Stomach (tissue), 8 donors: ENCODE measurements at regions not wholly inside any gene's neighbourhood (a gene's known extent, or its start where the extent isn't known, plus 50 kb on each side); places are given as distances from the start of the nearest gene placed in this dataset.

Source experiments
- DNase-seq, 2 donors: peaks; one replicate each; pipeline versions ENCODE4 v3.0.0 to v3.0.0-alpha.2; 2013 to 2019
- H3K27ac ChIP-seq, 5 donors: fragments of 200-600 bp in 4 of 5; sonication (generic) in 4 of 5; one replicate each; pipeline ENCODE4 v1.5.1; 2013 to 2019; ENCODE audit warnings: mild to moderate bottlenecking in 1 of 5, moderate library complexity in 1 of 5
- H3K27me3 ChIP-seq, 3 donors: fragments of 200-600 bp; sonication (generic); one replicate each; pipeline ENCODE4 v1.5.1; 2017 to 2019; ENCODE audit warnings: mixed run types in 1 of 3
- H3K36me3 ChIP-seq, 4 donors: fragments of 200-600 bp; sonication (generic); 1 replicate in 3 of 4; 2 replicates in 1 of 4; pipeline ENCODE4 v1.5.1; 2016 to 2019
- H3K4me1 ChIP-seq, 4 donors: fragments of 200-600 bp; sonication (generic); one replicate each; pipeline ENCODE4 v1.5.1; 2016 to 2019
- H3K4me3 ChIP-seq, 4 donors: fragments of 200-600 bp; sonication (generic) in 3 of 4; one replicate each; pipeline ENCODE4 v1.5.1; 2016 to 2019; ENCODE audit warnings: mild to moderate bottlenecking in 1 of 4
- H3K9me3 ChIP-seq, 4 donors: fragments of 200-600 bp; sonication (generic); one replicate each; pipeline ENCODE4 v1.5.1; 2016 to 2019
- CTCF ChIP-seq, 7 experiments: fragments of 450-650 bp in 4 of 7; fragments of 200-600 bp in 3 of 7; sonication (generic) in 3 of 7; IDR thresholded peaks; one replicate each; pipeline ENCODE4 v1.5.1; 2016 to 2019; ENCODE audit warnings: antibody characterized with exemption in 7 of 7, control low read depth in 2 of 7, mild to moderate bottlenecking in 1 of 7
- EP300 ChIP-seq: sonication (generic); formaldehyde crosslinking; IDR thresholded peaks from one replicate; pipeline ENCODE4 v1.6.1; 2017; ENCODE audit warnings: antibody characterized with exemption
- POLR2A ChIP-seq, 4 donors: fragments of 450-650 bp; IDR thresholded peaks; one replicate each; pipeline ENCODE4 v1.6.1; 2016; ENCODE audit warnings: antibody characterized with exemption in 4 of 4, control low read depth in 2 of 4, mild to moderate bottlenecking in 1 of 4, moderate library complexity in 1 of 4
- POLR2AphosphoS5 ChIP-seq, 3 donors: sonication (generic); formaldehyde crosslinking; IDR thresholded peaks; one replicate each; pipeline ENCODE4 v1.6.1; 2016; ENCODE audit warnings: antibody characterized with exemption in 3 of 3
- WGBS, 5 donors: extraction: QIAGEN DNeasy Blood & Tissue Kit in 3 of 5; methylation state at CpG; one replicate each; pipeline versions ENCODE4 v1.1.5 to v1.1.7; 2013 to 2018; 5-methylcytosine and 5-hydroxymethylcytosine counted together
- intact Hi-C: fragments of 100-400 bp; cut with DNase I; formaldehyde crosslinking; loops from one replicate; pipeline ENCODE4 v1.15.1; 2023; ENCODE audit warnings: low total_unique reads
- donor health status: healthy with polysubstance abuse.
- donor health status: Bipolar disorder and iron deficiency.
- donor health status: healthy.

DNA sequence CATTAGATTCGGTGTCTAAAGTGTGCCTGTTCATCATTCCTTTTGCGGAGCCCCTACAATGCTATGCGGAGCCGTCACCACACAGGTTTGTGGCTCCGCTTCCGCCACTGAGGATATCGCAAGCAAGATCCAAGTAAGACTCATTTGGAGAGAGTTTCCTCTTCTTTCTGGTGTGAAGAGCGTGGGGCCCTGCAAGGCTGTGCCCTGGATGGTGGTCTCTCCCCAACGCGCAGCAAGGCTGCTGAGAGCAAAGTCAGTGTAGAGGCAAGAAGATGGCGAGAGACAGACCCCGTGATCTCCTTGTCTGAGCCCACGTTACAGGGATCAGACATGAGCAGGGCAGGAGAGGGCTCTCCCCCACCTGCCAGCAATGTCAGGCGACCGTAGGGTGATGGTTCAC, 96.3 kb upstream of the AFDN start:
- H3K9me3 ChIP-seq: no peaks in the 10 kb centered on the region
- H3K36me3 ChIP-seq: no peaks in the 10 kb centered on the region
- 94 to 96% (median 95%) methylated on average over 15 of the region's 15 CpGs for WGBS, 5 donors
- intact Hi-C loops: no loop called here
- TF ChIP-seq EP300: no peak
- TF ChIP-seq CTCF (IDR thresholded peaks at IDR 0.05): no peak
- no peak for TF ChIP-seq POLR2AphosphoS5 (IDR thresholded peaks at IDR 0.05)
- no peak for TF ChIP-seq POLR2A (IDR thresholded peaks at IDR 0.05)
- H3K4me3 ChIP-seq: no peak overlapping the region
- H3K27ac ChIP-seq: no peak overlapping the region
- peaks cover 3 to 15% (median 10%) of the 10 kb centered on the region in 4 donors for H3K4me1 ChIP-seq
- DNase-seq: peak in 1 of 2 donors; percentile 11
- H3K27me3 ChIP-seq: no peaks in the 10 kb centered on the region

DNA sequence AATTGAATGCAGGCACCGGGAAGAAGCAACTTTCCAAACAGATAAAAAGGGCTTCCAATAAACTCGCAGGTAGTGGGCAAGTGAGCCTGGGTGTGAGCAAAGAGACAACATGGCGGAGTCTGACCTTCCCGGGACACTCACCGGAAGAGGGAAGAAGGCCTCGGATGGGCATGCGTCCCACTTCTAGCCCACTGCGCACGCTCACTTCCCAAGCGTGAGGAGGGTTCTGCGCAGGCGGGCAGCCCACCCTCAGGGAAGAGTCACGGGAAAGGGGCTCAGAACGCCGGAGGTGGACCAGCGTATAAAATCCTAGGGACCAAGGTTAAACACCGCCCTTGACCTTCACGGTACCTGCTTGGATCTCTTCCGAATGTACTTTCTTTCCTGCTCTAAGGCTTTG, 95.5 kb upstream of the AFDN start:
- Histone ChIP-seq H3K27ac (no peak overlapping the region), H3K4me1 (peaks cover 3 to 15% (median 10%) of the 10 kb centered on the region in 4 donors), H3K36me3 (no peaks in the 10 kb centered on the region), H3K9me3 (no peaks in the 10 kb centered on the region), H3K4me3 (no peak overlapping the region), H3K27me3 (no peaks in the 10 kb centered on the region)
- peak in 1 of 2 donors; percentile 16 for DNase-seq
- intact Hi-C loops: no loop called here
- WGBS, 5 donors: 93 to 97% (median 95%) methylated on average over 19 of the region's 19 CpGs
- no peak for TF ChIP-seq POLR2AphosphoS5 (IDR thresholded peaks at IDR 0.05)
- TF ChIP-seq CTCF (IDR thresholded peaks at IDR 0.05): no peak
- TF ChIP-seq EP300: no peak
- TF ChIP-seq POLR2A (IDR thresholded peaks at IDR 0.05): no peak

GRCh38 chr6:167731731-167732422, 94.8 kb upstream of the AFDN start:
- Histone ChIP-seq H3K9me3 (no peaks in the 10 kb centered on the region), H3K27me3 (peaks cover 0 to under 1% (median 0%) of the 10 kb centered on the region in 3 donors), H3K4me3 (no peak overlapping the region), H3K4me1 (peaks cover 3 to 15% (median 10%) of the 10 kb centered on the region in 4 donors), H3K27ac (no peak overlapping the region), H3K36me3 (no peaks in the 10 kb centered on the region)
- peak in 1 of 2 donors; percentile 15 for DNase-seq
- intact Hi-C loops: no loop called here
- WGBS, 5 donors: 88 to 93% (median 89%) methylated on average over 22 to 23 of the region's 23 CpGs
- no peak for TF ChIP-seq POLR2A (IDR thresholded peaks at IDR 0.05)
- TF ChIP-seq POLR2AphosphoS5 (IDR thresholded peaks at IDR 0.05): no peak
- no peak for TF ChIP-seq CTCF (IDR thresholded peaks at IDR 0.05)
- TF ChIP-seq EP300: no peak

DNA sequence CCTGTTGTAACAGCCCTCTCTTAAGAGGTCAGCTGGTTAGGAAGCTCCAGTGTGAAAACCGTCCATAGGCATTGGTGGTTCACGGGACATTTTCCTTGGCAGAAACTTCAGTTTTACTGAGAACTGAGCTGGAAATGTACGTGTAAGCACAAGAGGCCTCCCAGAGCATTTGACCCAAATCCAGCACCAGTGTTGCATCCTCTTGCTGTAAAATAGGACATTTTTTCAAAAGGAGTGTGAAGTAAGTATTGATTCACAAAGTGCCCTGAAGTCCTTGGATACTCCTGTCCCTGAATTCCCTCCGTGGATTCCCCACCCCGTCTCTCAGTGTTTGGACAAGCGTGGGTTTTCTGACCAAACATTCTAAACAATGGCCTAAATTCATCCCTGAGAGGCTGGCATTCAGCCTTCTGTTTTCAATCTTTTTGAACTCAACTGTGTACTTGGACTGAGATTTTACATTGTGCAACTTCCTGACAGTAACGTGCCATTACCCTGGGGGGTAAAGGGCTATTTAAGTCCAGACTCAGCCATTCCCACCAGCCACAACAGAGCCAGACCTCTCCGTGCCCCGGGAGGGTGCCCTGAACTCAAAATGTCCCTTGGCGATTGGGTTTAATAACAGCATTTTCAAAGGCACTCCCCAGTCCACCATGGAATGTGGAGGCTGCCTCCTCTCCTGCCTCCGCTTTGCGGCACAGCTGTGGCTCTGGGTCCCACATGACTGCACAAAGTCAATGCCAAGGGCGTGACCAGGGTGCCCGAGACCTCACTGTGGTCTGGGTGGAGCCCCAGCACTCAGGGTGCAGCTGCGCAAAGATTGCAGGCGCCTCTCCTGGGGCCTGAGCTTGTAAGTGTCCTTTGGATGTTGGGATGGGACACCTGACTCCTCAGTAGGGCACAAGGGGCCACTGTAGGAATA, 92.7 kb upstream of the AFDN start:
- peak overlapping the region in 2 of 5 donors; percentile 12 to 14 for H3K27ac ChIP-seq
- WGBS, 5 donors: 28 to 40% (median 38%) methylated on average over 13 to 16 of the region's 16 CpGs
- H3K4me1 ChIP-seq: peaks cover 3 to 15% (median 10%) of the 10 kb centered on the region in 4 donors
- peaks cover 0 to 9% (median 0%) of the 10 kb centered on the region in 3 donors for H3K27me3 ChIP-seq
- H3K9me3 ChIP-seq: no peaks in the 10 kb centered on the region
- TF ChIP-seq POLR2A (IDR thresholded peaks at IDR 0.05): no peak
- TF ChIP-seq POLR2AphosphoS5 (IDR thresholded peaks at IDR 0.05): peak in 1 of 3 donors; percentile 31
- intact Hi-C loops: no loop called here
- H3K36me3 ChIP-seq: no peaks in the 10 kb centered on the region
- no peak overlapping the region for H3K4me3 ChIP-seq
- peak; percentile 22 to 58 for DNase-seq
